ENCODE measurements at regions not wholly inside any gene's neighbourhood (a gene's known extent, or its start where the extent isn't known, plus 50 kb on each side); places are given as distances from the start of the nearest gene placed in this dataset.

DNA sequence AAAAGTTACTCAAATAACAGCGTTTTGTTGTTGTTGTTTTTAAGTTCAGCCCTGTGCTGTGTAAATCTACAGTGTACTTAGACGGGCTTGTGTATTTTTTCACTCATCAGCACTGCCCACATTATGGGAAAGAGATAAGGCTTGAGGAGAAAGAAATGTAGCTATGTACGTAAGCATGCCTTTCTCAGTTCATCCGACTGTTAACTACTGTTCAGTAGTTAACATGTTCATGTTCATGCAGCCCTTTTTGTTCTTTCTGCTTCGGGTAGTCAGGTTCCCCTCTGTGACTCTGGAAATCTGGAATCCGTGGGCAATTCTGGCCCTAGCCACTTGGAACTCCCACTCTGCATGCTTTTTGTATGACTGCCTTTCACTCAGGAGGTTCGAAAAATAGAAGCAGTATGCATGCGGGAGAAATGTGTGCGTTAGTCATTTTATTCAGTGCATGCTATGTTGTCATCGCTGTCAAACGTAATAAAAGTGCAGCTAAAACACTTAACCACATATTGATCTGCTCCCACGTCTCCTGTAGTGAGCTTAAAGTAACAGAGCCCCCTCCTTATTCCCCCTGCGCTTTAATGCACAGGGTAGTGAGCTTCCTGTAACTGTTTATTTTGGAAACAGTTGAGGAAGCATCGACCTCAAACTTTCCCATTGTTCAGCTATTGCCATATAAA lies 283.1 kb upstream of the NR2F2 start:
- Histone ChIP-seq H3K4me3 (ENCODE audit: low read length in 2 of 2) (no peak overlapping the region), H3K27ac (ENCODE audit: low read depth in 1 of 2, low read length in 2 of 2) (peak overlapping the region in 1 of 2 donors; percentile 6), H3K9me3 (ENCODE audit: control insufficient read depth, low read length) (no peaks in the 10 kb centered on the region), H3K27me3 (ENCODE audit: control insufficient read depth in 1 of 2, insufficient read depth in 2 of 2, low read length in 1 of 2) (no peaks in the 10 kb centered on the region), H3K4me1 (ENCODE audit: control insufficient read depth in 1 of 2, insufficient read depth in 2 of 2, low read length in 2 of 2) (peaks cover 0 to 3% of the 10 kb centered on the region in 2 donors), H3K36me3 (ENCODE audit: control insufficient read depth in 1 of 2, insufficient read depth in 2 of 2, low read length in 1 of 2) (no peaks in the 10 kb centered on the region)
- DNase-seq (no peak), ATAC-seq (ENCODE audit: low FRiP score) (peak; percentile 67)
- WGBS, 2 donors: 8 to 10% methylated on average over 14 of the region's 14 CpGs
- intact Hi-C loops (cut with DNase I): no loop called here

- Histone ChIP-seq H3K4me1 (ENCODE audit: control insufficient read depth in 1 of 2, insufficient read depth in 2 of 2, low read length in 2 of 2) (no peaks in the 10 kb centered on the region), H3K9me3 (ENCODE audit: control insufficient read depth, low read length) (no peaks in the 10 kb centered on the region), H3K27ac (ENCODE audit: low read depth in 1 of 2, low read length in 2 of 2) (no peak overlapping the region), H3K36me3 (ENCODE audit: control insufficient read depth in 1 of 2, insufficient read depth in 2 of 2, low read length in 1 of 2) (no peaks in the 10 kb centered on the region), H3K27me3 (ENCODE audit: control insufficient read depth in 1 of 2, insufficient read depth in 2 of 2, low read length in 1 of 2) (no peaks in the 10 kb centered on the region), H3K4me3 (ENCODE audit: low read length in 2 of 2) (no peak overlapping the region)
- DNase-seq (no peak), ATAC-seq (ENCODE audit: low FRiP score) (no peak)
- whole genome bisulfite sequencing, 2 donors: 93 to 98% methylated on average over 2 of the region's 2 CpGs
- intact Hi-C loops (cut with DNase I): no loop called here
Observed at GRCh38 chr15:96049323-96049722, 281.2 kb upstream of the NR2F2 start.

DNA sequence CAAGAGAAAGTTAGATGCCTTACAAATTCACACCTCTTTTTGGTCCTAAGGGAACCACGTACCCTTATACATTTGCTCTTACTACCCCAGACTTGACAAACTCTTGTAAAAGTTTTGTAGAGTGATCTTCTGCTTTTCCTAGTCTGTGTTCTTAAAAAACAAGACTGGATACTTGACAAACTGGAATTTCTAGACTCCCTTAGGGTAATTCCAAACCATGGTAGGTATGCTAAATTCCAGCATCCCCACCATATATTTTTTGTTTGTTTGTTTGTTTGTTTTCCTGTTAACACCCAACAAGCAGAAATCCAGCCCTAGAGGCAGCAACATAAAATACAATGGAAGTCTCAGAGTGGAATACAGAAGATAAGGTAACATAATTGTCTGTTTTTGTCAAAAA lies 280.7 kb upstream of the NR2F2 start:
- ATAC-seq (ENCODE audit: low FRiP score): no peak
- H3K36me3 ChIP-seq (ENCODE audit: control insufficient read depth in 1 of 2, insufficient read depth in 2 of 2, low read length in 1 of 2): no peaks in the 10 kb centered on the region
- H3K9me3 ChIP-seq (ENCODE audit: control insufficient read depth, low read length): no peaks in the 10 kb centered on the region
- H3K27ac ChIP-seq (ENCODE audit: low read depth in 1 of 2, low read length in 2 of 2): no peak overlapping the region
- no peak overlapping the region for H3K4me3 ChIP-seq (ENCODE audit: low read length in 2 of 2)
- H3K27me3 ChIP-seq (ENCODE audit: control insufficient read depth in 1 of 2, insufficient read depth in 2 of 2, low read length in 1 of 2): no peaks in the 10 kb centered on the region
- no peaks in the 10 kb centered on the region for H3K4me1 ChIP-seq (ENCODE audit: control insufficient read depth in 1 of 2, insufficient read depth in 2 of 2, low read length in 2 of 2)
- intact Hi-C loops (cut with DNase I): loop anchor here in 1 of 2 donors (10.0 kb wide), 1 partner anchor 275 kb away; no protein-coding TSS in a partner anchor
- DNase-seq: no peak
- WGBS, 2 donors: 94 to 99% methylated on average over 1 of the region's 1 CpG

DNA sequence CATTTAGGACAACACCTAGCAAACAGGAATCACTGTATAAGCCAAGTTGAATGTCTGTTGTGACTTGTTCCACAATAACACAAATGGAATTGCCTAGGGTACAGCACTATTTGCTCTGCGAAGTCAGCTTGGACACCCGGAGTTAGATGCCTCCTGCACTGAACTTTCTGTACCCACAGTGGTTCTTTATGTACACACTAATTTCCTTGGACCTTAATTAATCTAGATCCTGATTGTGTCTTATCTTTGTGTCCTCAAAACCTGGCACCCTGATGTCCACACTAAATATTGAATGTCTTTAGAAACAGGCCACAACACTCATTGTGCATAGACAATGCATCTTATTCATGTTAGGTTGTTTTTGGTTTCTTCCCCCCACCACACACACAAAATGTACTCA lies 278.9 kb upstream of the NR2F2 start:
- H3K9me3 ChIP-seq (ENCODE audit: control insufficient read depth, low read length): no peaks in the 10 kb centered on the region

DNA sequence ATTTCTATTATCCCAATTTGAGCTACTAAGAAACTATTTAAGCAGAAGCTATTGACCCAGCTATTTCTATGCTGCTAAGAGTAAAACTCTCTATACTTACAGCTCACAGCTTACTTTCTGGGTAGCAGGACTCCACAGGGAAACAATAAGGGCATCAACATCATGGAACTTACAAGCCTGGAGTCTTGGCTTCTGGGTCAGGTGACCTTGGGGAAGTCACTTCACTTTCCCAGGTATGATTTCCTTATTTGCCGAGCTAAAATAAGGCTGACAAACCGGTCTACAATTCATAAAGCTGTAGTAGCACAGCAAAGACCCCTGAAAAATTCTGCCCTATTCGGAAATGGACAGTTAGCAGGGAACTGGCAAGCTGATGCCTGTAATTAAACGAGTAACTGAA lies 278.3 kb upstream of the NR2F2 start:
- 95% methylated on average over 4 of the region's 4 CpGs for WGBS, 2 donors
- Histone ChIP-seq H3K4me3 (ENCODE audit: low read length in 2 of 2) (no peak overlapping the region), H3K4me1 (ENCODE audit: control insufficient read depth in 1 of 2, insufficient read depth in 2 of 2, low read length in 2 of 2) (no peaks in the 10 kb centered on the region), H3K27me3 (ENCODE audit: control insufficient read depth in 1 of 2, insufficient read depth in 2 of 2, low read length in 1 of 2) (no peaks in the 10 kb centered on the region), H3K36me3 (ENCODE audit: control insufficient read depth in 1 of 2, insufficient read depth in 2 of 2, low read length in 1 of 2) (no peaks in the 10 kb centered on the region), H3K9me3 (ENCODE audit: control insufficient read depth, low read length) (no peaks in the 10 kb centered on the region), H3K27ac (ENCODE audit: low read depth in 1 of 2, low read length in 2 of 2) (no peak overlapping the region)
- ATAC-seq (ENCODE audit: low FRiP score) (no peak), DNase-seq (no peak)
- intact Hi-C loops (cut with DNase I): loop anchor here in 1 of 2 donors (10.0 kb wide), 1 partner anchor 273 kb away; no protein-coding TSS in a partner anchor

More for the DNA sequence above, 278.9 kb upstream of the NR2F2 start:
- intact Hi-C loops (cut with DNase I): loop anchor here in 1 of 2 donors (10.0 kb wide), 1 partner anchor 273 kb away; no protein-coding TSS in a partner anchor
- Histone ChIP-seq H3K27ac (ENCODE audit: low read depth in 1 of 2, low read length in 2 of 2) (no peak overlapping the region), H3K27me3 (ENCODE audit: control insufficient read depth in 1 of 2, insufficient read depth in 2 of 2, low read length in 1 of 2) (no peaks in the 10 kb centered on the region), H3K36me3 (ENCODE audit: control insufficient read depth in 1 of 2, insufficient read depth in 2 of 2, low read length in 1 of 2) (no peaks in the 10 kb centered on the region), H3K4me3 (ENCODE audit: low read length in 2 of 2) (no peak overlapping the region), H3K4me1 (ENCODE audit: control insufficient read depth in 1 of 2, insufficient read depth in 2 of 2, low read length in 2 of 2) (no peaks in the 10 kb centered on the region)
- no peak for ATAC-seq (ENCODE audit: low FRiP score)
- DNase-seq: no peak
- 89 to 91% methylated on average over 2 of the region's 2 CpGs for WGBS, 2 donors

DNA sequence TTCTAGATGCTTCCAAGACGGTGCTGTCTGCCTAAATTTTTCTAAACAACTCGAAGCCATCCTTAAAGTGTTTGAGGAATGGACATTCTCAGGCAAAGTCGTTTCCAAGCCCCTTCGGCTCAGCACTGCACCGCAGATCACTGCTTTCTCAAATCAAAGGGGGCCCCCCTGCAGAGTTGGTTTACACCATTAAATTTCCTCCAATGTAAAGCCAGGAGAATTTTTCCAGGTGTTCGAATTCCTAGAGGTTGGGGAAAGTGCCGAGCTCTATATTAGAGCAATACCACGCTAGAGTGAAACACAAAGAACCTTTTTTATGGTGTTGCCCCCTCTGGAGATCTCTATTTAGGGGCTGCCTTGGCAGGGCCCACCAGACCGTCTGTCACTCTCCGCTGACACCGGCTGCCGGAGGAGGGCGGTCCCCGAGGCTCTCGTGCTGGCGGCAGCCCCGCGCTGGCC lies 277.9 kb upstream of the NR2F2 start:
- H3K36me3 ChIP-seq (ENCODE audit: control insufficient read depth in 1 of 2, insufficient read depth in 2 of 2, low read length in 1 of 2): no peaks in the 10 kb centered on the region
- no peaks in the 10 kb centered on the region for H3K27me3 ChIP-seq (ENCODE audit: control insufficient read depth in 1 of 2, insufficient read depth in 2 of 2, low read length in 1 of 2)
- no peaks in the 10 kb centered on the region for H3K9me3 ChIP-seq (ENCODE audit: control insufficient read depth, low read length)
- H3K27ac ChIP-seq (ENCODE audit: low read depth in 1 of 2, low read length in 2 of 2): no peak overlapping the region
- no peak for DNase-seq
- no peaks in the 10 kb centered on the region for H3K4me1 ChIP-seq (ENCODE audit: control insufficient read depth in 1 of 2, insufficient read depth in 2 of 2, low read length in 2 of 2)
- WGBS, 2 donors: 73 to 77% methylated on average over 18 of the region's 18 CpGs
- no peak for ATAC-seq (ENCODE audit: low FRiP score)
- intact Hi-C loops (cut with DNase I): loop anchor here in 1 of 2 donors (10.0 kb wide), 1 partner anchor 272 kb away; no protein-coding TSS in a partner anchor
- no peak overlapping the region for H3K4me3 ChIP-seq (ENCODE audit: low read length in 2 of 2)

- peak in 1 of 2 donors; percentile 82 for DNase-seq
Observed at GRCh38 chr15:96053031-96053780, 277.3 kb upstream of the NR2F2 start.

GRCh38 chr15:96053781-96054428 lies 276.6 kb upstream of the NR2F2 start:
- Histone ChIP-seq H3K27me3 (ENCODE audit: control insufficient read depth in 1 of 2, insufficient read depth in 2 of 2, low read length in 1 of 2) (no peaks in the 10 kb centered on the region), H3K9me3 (ENCODE audit: control insufficient read depth, low read length) (no peaks in the 10 kb centered on the region), H3K4me3 (ENCODE audit: low read length in 2 of 2) (no peak overlapping the region), H3K4me1 (ENCODE audit: control insufficient read depth in 1 of 2, insufficient read depth in 2 of 2, low read length in 2 of 2) (no peaks in the 10 kb centered on the region), H3K36me3 (ENCODE audit: control insufficient read depth in 1 of 2, insufficient read depth in 2 of 2, low read length in 1 of 2) (no peaks in the 10 kb centered on the region), H3K27ac (ENCODE audit: low read depth in 1 of 2, low read length in 2 of 2) (no peak overlapping the region)
- WGBS, 2 donors: 90 to 92% methylated on average over 14 of the region's 14 CpGs
- no peak for DNase-seq
- intact Hi-C loops (cut with DNase I): loop anchor here in 1 of 2 donors (10.0 kb wide), 1 partner anchor 271 kb away; no protein-coding TSS in a partner anchor
- ATAC-seq (ENCODE audit: low FRiP score): no peak

More at GRCh38 chr15:96053031-96053780, 277.3 kb upstream of the NR2F2 start:
- Histone ChIP-seq H3K36me3 (ENCODE audit: control insufficient read depth in 1 of 2, insufficient read depth in 2 of 2, low read length in 1 of 2) (no peaks in the 10 kb centered on the region), H3K27me3 (ENCODE audit: control insufficient read depth in 1 of 2, insufficient read depth in 2 of 2, low read length in 1 of 2) (no peaks in the 10 kb centered on the region), H3K9me3 (ENCODE audit: control insufficient read depth, low read length) (no peaks in the 10 kb centered on the region), H3K4me1 (ENCODE audit: control insufficient read depth in 1 of 2, insufficient read depth in 2 of 2, low read length in 2 of 2) (no peaks in the 10 kb centered on the region), H3K4me3 (ENCODE audit: low read length in 2 of 2) (peak overlapping the region in 1 of 2 donors; percentile 2), H3K27ac (ENCODE audit: low read depth in 1 of 2, low read length in 2 of 2) (no peak overlapping the region)
- peak; percentile 60 for ATAC-seq (ENCODE audit: low FRiP score)
- intact Hi-C loops (cut with DNase I): loop anchor here in 1 of 2 donors (10.0 kb wide), 1 partner anchor 272 kb away; no protein-coding TSS in a partner anchor
- WGBS, 2 donors: 24 to 33% methylated on average over 36 of the region's 36 CpGs

All from aorta (tissue), 5 donors.